PC-3 (cell line): ENCODE measurements at regions not wholly inside any gene's neighbourhood (a gene's known extent, or its start where the extent isn't known, plus 50 kb on each side); places are given as distances from the start of the nearest gene placed in this dataset.

Experiments used
- ATAC-seq: fragments of 200-7000 bp; cut with Tn5 transposase; 2 replicates; pipeline ENCODE4 v1.9.1; 2020; ENCODE audit warnings: mild to moderate bottlenecking, moderate library complexity
- BruUV-seq: library from RNA; stranded (reverse); fragments of 400-500 nt; replicated peaks from 2 replicates; lab custom pipeline; 2021; lab: Mats Ljungman, UMichigan
- CTCF ChIA-PET: fragments of 300-600 bp; sonication (Branson Sonifier 250); formaldehyde crosslinking; loops from one replicate; lab custom pipeline; 2022; ENCODE audit warnings: antibody characterized with exemption; lab: Charles Lee
- POLR2A ChIA-PET: fragments of 300-600 bp; sonication (Branson Sonifier 250); formaldehyde crosslinking; loops from one replicate; lab custom pipeline; 2022; ENCODE audit warnings: antibody characterized with exemption; ENCODE audit not compliant: unreplicated experiment; lab: Charles Lee
- DNase-seq: peaks from one replicate; pipeline ENCODE4 v3.0.0-alpha.2; 2015
- H2AFZ ChIP-seq: fragments of 300-600 bp; sonication (generic); 2 replicates; pipeline ENCODE4 v1.6.0; 2016; ENCODE audit warnings: antibody characterized with exemption, low read length
- H3F3A ChIP-seq: fragments of 300-600 bp; sonication (generic); one replicate; pipeline ENCODE4 v1.6.0; 2017; ENCODE audit warnings: antibody characterized with exemption, low read length, control low read depth, mild to moderate bottlenecking; ENCODE audit not compliant: unreplicated experiment
- H3K27ac ChIP-seq: fragments of 300-600 bp; sonication (generic); 2 replicates; pipeline ENCODE4 v1.5.1; 2016; ENCODE audit warnings: mild to moderate bottlenecking, low read length
- H3K27me3 ChIP-seq: fragments of 300-600 bp; sonication (generic); 2 replicates; pipeline ENCODE4 v1.6.1; 2016; ENCODE audit warnings: low read length, mixed read lengths
- H3K36me3 ChIP-seq: fragments of 300-600 bp; sonication (generic); 2 replicates; pipeline ENCODE4 v1.6.1; 2016; ENCODE audit warnings: low read depth, mixed run types, low read length, mixed read lengths
- H3K4me1 ChIP-seq: fragments of 300-600 bp; sonication (generic); 2 replicates; pipeline ENCODE4 v1.5.1; 2016; ENCODE audit warnings: low read length; ENCODE audit not compliant: insufficient read depth
- H3K4me2 ChIP-seq: fragments of 300-600 bp; sonication (generic); 2 replicates; pipeline ENCODE4 v1.6.0; 2016; ENCODE audit warnings: low read length
- H3K4me3 ChIP-seq: fragments of 300-600 bp; sonication (generic); 2 replicates; pipeline ENCODE4 v1.5.1; 2016; ENCODE audit warnings: mild to moderate bottlenecking, low read length, mixed read lengths
- H3K79me2 ChIP-seq: fragments of 300-600 bp; sonication (generic); 2 replicates; pipeline ENCODE4 v1.6.1; 2017; ENCODE audit warnings: low read length, mixed read lengths
- H3K9ac ChIP-seq: fragments of 300-600 bp; sonication (generic); 2 replicates; pipeline ENCODE4 v1.6.0; 2016; ENCODE audit warnings: mild to moderate bottlenecking, low read length
- H3K9me2 ChIP-seq: fragments of 300-600 bp; sonication (generic); replicated peaks from 2 replicates; pipeline ENCODE4 v1.6.1; 2016; ENCODE audit warnings: mixed run types, low read length, mixed read lengths
- H3K9me3 ChIP-seq: fragments of 300-600 bp; sonication (generic); 2 replicates; pipeline ENCODE4 v1.6.1; 2016; ENCODE audit warnings: low read length, mixed read lengths
- H4K20me1 ChIP-seq: fragments of 300-600 bp; sonication (generic); 2 replicates; pipeline ENCODE4 v1.6.1; 2016; ENCODE audit warnings: low read length, mixed read lengths
- EZH2 ChIP-seq: fragments of 300-600 bp; sonication (generic); IDR thresholded peaks from one replicate; pipeline ENCODE4 v1.6.1; 2017; ENCODE audit warnings: antibody characterized with exemption, mild to moderate bottlenecking, low read length; ENCODE audit not compliant: unreplicated experiment
- EZH2phosphoT487 ChIP-seq: fragments of 300-600 bp; sonication (generic); IDR thresholded peaks from 2 replicates; pipeline ENCODE4 v1.6.1; 2018; ENCODE audit warnings: mild to moderate bottlenecking, antibody characterized with exemption, low read length, borderline replicate concordance
- intact Hi-C: fragments of 100-400 bp; cut with micrococcal nuclease; formaldehyde crosslinking; loops from 2 replicates; pipeline ENCODE4 v1.9.0; 2023
- TF ChIP-seq, protein P1 (sequence below): fragments of 300-600 bp; sonication (generic); conservative IDR thresholded peaks from 2 replicates; pipeline ENCODE4 v1.5.1; 2017; ENCODE audit warnings: antibody characterized with exemption, low read depth, mild to moderate bottlenecking, low read length

DNA sequence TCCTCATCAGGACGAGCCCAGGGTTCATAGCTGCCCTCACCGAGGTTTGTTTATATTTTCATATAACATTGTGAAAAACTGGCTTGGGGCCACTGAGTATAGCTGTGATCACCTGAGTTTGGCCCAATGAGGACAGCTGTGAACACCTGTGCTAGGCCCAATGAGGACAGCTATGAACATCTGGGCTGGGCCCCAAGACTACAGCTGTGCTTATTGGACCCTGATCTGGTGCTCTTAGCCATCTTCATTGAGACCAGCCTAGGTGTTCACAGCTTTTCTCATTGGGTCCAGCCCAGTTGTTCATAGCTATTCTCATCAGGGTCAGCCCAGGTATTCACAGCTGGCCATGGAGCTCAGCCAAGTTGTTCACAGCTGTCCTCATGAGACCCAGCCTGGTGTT lies 1167.3 kb downstream of the UQCRFS1 start:
- Histone ChIP-seq H3K4me1 (no peaks in the 10 kb centered on the region), H3K9me3 (no peaks in the 10 kb centered on the region), H3K79me2 (no peaks in the 10 kb centered on the region), H3K4me2 (no peak overlapping the region), H3K36me3 (no peaks in the 10 kb centered on the region), H3K4me3 (no peak overlapping the region), H3F3A (no peaks in the 10 kb centered on the region), H3K9ac (no peak overlapping the region), H2AFZ (no peak overlapping the region), H3K9me2 (no peaks in the 10 kb centered on the region), H4K20me1 (no peaks in the 10 kb centered on the region), H3K27ac (no peak overlapping the region), H3K27me3 (no peaks in the 10 kb centered on the region)
- TF ChIP-seq EZH2phosphoT487 (no peak), EZH2 (no peak)
- TF ChIP-seq, protein P1, sequence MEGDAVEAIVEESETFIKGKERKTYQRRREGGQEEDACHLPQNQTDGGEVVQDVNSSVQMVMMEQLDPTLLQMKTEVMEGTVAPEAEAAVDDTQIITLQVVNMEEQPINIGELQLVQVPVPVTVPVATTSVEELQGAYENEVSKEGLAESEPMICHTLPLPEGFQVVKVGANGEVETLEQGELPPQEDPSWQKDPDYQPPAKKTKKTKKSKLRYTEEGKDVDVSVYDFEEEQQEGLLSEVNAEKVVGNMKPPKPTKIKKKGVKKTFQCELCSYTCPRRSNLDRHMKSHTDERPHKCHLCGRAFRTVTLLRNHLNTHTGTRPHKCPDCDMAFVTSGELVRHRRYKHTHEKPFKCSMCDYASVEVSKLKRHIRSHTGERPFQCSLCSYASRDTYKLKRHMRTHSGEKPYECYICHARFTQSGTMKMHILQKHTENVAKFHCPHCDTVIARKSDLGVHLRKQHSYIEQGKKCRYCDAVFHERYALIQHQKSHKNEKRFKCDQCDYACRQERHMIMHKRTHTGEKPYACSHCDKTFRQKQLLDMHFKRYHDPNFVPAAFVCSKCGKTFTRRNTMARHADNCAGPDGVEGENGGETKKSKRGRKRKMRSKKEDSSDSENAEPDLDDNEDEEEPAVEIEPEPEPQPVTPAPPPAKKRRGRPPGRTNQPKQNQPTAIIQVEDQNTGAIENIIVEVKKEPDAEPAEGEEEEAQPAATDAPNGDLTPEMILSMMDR: no peak
- ChIA-PET POLR2A (no interaction called here), CTCF (no interaction called here)
- DNase-seq (no peak), ATAC-seq (no peak)
- BruUV-seq: no TSS peak
- intact Hi-C loops: no loop called here

DNA sequence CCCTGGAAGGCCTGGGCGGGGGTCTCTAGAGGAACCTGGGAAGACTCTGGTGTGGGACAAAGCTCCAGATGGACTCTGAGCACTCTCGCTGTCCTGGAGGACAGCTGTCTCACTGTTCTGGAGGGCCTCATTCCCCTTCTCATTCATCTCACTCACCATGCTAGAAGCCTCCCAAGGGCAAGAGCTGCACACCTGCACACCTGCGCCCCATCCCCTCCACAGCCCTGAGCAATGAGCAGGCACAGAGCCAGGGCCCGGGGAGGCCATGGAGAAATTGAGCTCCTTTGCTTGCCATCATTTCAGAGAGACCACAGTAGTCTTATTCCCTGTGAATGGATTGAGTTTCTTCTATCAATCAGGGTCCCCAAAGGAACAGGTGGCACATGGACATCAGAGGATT lies 1168.5 kb downstream of the UQCRFS1 start:
- intact Hi-C loops: no loop called here
- Histone ChIP-seq H3K4me1 (no peaks in the 10 kb centered on the region), H3K27ac (no peak overlapping the region), H3K9ac (no peak overlapping the region), H3K79me2 (no peaks in the 10 kb centered on the region), H3K27me3 (no peaks in the 10 kb centered on the region), H3K9me3 (no peaks in the 10 kb centered on the region), H3K9me2 (no peaks in the 10 kb centered on the region), H2AFZ (no peak overlapping the region), H3K4me3 (no peak overlapping the region), H3F3A (no peaks in the 10 kb centered on the region), H3K4me2 (no peak overlapping the region), H3K36me3 (no peaks in the 10 kb centered on the region), H4K20me1 (no peaks in the 10 kb centered on the region)
- ChIA-PET CTCF (no interaction called here), POLR2A (no interaction called here)
- DNase-seq: no peak
- no TSS peak for BruUV-seq
- TF ChIP-seq EZH2phosphoT487 (no peak), EZH2 (no peak)
- TF ChIP-seq, protein P1: no peak
- ATAC-seq: no peak

DNA sequence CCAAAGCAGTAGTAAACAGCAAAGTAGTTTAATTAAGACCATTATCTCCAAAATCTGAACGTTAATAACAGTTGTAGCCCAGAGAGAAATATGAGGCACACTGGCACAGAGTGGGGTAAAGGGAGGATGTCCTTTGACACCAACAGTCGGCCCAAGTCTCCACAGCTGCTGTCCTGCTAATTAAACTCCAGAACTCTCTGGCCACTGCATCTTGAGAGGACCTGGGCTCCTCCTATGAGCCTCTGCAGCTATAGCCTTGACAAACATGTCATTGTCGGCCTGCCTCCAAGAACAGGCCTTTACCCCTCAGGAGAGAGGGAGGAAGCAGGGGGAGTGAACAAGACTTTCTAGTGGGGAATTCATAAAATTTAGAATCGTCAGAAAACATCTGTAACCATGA lies 1170.4 kb downstream of the UQCRFS1 start:
- Histone ChIP-seq H3K79me2 (no peaks in the 10 kb centered on the region), H2AFZ (no peak overlapping the region), H4K20me1 (no peaks in the 10 kb centered on the region), H3K4me1 (no peaks in the 10 kb centered on the region), H3K9me2 (no peaks in the 10 kb centered on the region), H3K9me3 (no peaks in the 10 kb centered on the region), H3K9ac (no peak overlapping the region), H3K4me3 (no peak overlapping the region), H3K4me2 (no peak overlapping the region), H3K36me3 (no peaks in the 10 kb centered on the region), H3K27me3 (no peaks in the 10 kb centered on the region), H3F3A (no peaks in the 10 kb centered on the region), H3K27ac (no peak overlapping the region)
- no TSS peak for BruUV-seq
- TF ChIP-seq EZH2phosphoT487 (no peak), EZH2 (no peak)
- TF ChIP-seq, protein P1: no peak
- ATAC-seq (no peak), DNase-seq (no peak)
- ChIA-PET POLR2A (no interaction called here), CTCF (no interaction called here)
- intact Hi-C loops: no loop called here
